GM19324 (cell line): ENCODE measurements at regions not wholly inside any gene's neighbourhood (a gene's known extent, or its start where the extent isn't known, plus 50 kb on each side); places are given as distances from the start of the nearest gene placed in this dataset.

Experiments
- ATAC-seq: cut with Tn5 transposase; IDR thresholded peaks from one replicate; pipeline ENCODE4 v1.9.1; 2021; ENCODE audit warnings: mild to moderate bottlenecking, moderate library complexity; ENCODE audit not compliant: unreplicated experiment, low FRiP score

DNA sequence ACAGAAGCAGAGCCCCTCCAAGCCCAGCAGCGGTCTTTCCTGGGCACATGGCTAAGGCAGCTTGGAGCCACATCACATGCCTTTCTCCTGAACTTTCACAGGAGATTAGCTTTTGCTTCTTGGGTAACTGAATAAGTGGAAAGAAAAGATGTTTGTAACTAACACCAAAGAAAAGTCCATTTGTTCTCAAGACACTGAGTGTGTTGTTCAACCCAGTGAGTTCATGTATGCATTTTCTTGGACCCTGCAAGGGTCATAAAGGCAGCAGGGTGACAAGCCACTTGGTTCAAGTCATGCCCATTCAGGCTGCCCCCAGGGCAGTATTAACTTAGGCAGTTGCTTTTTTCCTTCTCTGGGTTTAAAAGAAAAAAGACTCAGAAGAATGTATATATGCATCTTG is 203.4 kb downstream of the FAM76B start:
- ATAC-seq, result no peak

- ATAC-seq, result no peak
Observed at GRCh38 chr11:95585752-95586077, 203.9 kb downstream of the FAM76B start.

DNA sequence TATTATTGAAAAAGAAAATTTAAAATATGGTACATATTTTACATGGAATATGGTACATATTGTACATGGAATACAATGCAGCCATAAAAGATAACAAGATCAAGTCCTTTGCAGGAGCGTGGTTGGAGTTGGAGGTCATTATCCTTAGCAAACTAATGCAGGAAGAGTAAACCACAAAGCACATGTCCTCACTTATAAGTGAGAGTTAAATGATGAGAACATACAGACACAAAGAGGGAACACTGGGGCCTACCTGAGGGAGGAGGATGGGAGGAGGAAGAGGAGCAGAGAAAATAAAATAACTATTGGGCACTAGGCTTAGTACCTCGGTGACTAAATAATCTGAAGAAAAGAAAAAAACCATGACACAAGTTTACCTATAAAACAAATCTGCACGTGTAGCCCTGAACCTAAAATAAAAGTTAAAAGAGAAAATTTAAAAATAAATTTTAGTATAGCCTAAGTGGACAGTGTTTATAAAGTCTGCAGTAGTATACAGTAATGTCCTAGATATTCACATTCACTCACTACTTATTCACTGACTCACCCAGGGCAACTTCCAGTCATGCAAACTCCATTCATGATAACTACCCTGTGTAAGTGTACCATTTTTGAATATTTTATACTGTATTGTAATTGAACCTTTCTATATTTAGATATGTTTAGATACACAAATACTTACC is 204.4 kb downstream of the FAM76B start:
- no peak for ATAC-seq

- no peak for ATAC-seq
Observed at GRCh38 chr11:95584589-95584988, 205.0 kb downstream of the FAM76B start.

GRCh38 chr11:95584180-95584579 is 205.4 kb downstream of the FAM76B start:
- no peak for ATAC-seq

DNA sequence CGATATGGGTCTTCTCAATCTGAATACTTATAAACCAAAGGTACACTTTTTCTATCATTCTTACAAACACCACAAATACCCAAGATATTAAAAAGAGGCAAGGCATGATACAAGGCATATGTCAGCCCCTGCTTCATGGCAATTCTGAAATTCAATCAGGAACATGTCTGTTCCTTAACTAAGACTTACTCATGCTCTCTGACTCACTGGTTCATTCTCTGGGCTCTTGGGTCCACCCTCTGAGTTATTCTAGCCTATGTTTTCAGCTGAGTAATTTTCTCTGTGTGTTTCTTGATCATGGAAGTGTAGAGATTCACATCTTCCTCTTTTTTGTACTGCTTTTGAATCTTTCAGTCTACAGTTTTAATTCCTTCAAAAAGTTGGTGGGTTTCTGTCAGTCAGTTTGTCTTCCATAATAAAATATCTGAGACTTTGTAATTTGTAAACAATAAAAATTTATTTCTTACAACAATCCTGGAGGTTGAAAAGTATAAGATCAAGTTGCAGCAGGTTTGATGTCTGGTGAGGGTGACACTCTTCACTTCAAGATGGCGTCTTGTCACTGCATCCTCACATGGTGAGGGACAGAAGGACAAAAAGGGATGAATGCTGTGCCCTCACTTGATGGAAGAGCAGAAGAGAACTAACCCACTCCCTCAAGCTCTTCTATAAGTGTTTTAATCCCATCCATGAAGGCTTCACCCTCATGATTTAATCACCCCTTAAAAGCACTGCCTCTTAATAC is 211.7 kb downstream of the FAM76B start:
- no peak for ATAC-seq

DNA sequence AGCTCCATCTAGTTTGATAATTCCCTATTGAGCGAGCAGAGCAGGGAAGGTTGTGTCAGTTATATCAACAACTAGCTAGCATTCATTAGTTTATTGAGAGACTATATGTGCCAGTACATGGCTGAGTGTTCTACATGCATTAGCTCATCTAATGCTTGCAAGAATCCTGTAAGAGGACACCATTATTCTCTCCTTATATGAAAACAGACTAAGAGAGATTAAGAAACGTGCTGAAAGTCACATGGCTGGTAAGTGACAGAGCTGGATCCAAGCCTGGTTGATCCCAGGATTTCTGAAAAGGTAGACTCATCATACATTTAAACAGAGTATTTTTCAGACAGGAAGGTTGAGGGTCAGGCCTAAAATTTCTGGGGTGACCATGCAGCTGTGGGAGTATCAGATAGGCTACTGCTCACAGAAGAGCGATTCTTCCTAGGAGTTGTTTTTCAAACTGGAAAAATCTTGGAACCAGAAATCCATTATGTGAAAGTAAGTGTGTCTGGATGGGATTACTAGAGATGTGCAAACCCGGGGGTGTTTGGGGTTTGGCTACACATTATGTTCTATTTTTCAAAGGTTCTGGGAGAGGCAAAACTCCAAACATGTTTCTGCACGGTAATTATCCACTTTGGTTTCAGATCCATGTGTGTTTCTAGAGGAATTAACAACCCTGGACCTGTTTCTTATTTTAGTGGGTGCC is 213.3 kb downstream of the FAM76B start:
- no peak for ATAC-seq

DNA sequence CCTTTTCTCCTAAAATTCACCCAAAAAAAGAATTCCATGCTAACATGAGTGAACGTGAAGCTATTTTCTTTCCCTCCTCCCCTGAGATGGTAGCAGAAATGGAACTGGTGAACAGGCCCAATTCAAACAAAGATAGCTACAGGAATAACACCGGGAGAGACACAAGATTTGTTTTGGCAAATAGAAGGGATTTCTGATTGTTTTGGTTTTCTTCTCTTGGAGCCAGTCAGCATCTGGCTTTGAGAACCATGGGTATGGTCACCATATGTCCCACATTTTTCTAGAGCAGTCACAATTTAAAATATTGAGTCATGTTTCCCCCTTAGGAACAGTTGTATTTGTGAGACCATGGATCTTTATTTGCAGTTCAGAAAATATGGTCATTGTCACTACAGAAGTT is 214.1 kb downstream of the FAM76B start:
- ATAC-seq, result no peak

DNA sequence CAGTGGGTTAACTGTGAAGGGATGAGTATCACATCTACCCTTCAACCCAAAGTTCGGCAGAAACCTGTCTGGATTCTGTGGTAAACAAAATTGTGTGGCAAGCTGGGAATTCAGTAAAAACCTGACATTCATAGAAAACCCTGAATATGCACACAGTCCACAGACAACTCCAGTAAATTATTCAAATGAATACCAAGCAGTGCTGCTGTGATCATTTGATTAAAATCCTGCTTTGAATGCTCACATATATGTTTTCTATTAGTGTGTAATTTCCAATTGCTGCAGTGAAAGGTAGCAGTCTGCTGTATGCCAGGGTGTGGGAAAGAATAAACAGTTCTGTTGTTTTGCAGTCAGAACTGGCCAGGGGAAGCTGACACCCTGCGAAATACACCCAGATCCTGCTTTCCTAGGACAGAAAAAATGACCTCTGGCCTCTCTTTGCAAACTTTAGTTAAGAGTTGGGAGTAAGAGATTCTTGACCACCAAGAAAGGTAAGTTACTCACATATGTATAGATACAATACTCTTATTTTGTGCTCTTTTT is 217.8 kb downstream of the FAM76B start:
- no peak for ATAC-seq

DNA sequence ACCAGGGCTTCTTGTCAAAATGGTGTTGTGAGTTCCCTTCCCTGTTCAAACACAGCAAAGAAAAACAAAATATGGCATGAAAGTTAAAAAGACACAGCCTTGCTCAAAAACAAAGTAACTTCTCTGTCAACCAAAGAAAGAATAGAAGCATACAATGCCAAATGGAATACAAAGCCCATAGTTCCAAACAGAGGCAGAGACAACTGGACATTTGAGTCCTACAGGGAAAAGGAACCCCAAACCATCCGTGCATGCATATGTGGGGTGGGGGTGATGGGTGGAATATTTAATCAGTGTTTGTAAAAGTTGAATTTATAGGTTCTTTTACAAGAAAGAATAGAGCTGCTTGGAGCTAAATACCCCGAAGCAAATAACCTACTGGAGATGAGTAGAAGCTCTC is 218.7 kb downstream of the FAM76B start:
- ATAC-seq, result no peak

GRCh38 chr11:95569207-95569606 is 220.4 kb downstream of the FAM76B start:
- ATAC-seq, result no peak

DNA sequence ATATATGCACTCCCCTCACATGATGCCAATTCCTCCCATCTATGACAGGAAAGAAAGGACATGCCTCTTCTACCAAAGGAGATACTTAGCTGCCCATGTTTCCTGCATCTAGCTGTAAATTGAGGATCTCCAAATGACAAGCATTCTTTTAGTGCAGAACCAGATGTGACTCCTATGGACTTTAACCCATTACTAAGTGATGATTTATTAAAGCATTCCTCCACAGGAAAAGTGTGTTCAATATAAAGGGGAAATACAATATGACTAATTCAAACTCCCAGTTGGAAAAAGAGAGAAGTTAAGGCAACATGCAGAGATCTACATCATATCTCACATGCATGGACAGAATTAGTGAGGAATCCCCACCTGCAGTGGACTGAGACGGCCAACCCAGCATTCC is 221.3 kb downstream of the FAM76B start:
- ATAC-seq, result no peak

GRCh38 chr11:95567685-95568084 is 221.9 kb downstream of the FAM76B start:
- no peak for ATAC-seq

GRCh38 chr11:95566211-95566610 is 223.4 kb downstream of the FAM76B start:
- ATAC-seq, result no peak

DNA sequence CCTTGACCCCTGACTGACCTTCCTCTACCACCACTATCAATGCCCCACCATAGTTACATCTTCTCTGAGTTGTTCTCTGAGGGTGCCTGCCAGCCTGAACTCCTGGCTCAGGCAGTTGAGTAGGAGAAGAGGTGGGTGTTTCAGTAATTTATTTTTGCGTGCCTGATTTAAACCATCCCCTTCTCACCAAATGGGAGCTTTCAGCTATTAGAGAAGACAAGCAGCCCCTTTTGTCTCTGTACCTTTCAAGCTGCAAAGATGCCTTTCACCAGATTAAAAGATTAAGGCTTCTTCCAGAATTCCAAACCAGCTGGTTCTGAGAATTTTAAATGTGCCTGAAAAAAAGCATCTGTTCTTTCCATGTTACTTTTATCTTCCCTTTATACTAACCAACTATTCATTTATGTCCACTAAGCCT is 223.8 kb downstream of the FAM76B start:
- no peak for ATAC-seq

GRCh38 chr11:95563859-95564258 is 225.7 kb downstream of the FAM76B start:
- ATAC-seq, result no peak

GRCh38 chr11:95563173-95563572 is 226.4 kb downstream of the FAM76B start:
- no peak for ATAC-seq

GRCh38 chr11:95562196-95562921 is 227.2 kb downstream of the FAM76B start:
- no peak for ATAC-seq

- ATAC-seq, result no peak
Observed at GRCh38 chr11:95559899-95560298, 229.7 kb downstream of the FAM76B start.

DNA sequence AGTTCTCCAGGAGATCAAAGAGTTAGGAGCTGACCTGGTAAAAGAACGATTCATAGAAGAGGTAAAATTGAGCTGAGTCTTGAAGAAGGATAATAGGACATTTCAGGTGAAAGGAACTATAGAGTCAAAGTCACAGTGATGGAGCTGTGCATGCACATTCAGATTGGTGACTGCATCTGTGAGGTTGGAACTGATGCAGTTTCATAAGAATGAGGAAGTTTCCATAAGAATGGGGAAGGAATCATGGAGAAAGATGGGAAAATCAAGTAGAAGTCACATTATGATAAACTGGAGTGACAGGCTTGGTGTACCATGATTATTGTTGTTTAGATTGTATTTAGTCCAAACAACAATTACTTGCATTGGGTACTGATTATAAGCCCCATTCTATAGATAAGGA is 232.2 kb downstream of the FAM76B start:
- no peak for ATAC-seq
